Endothelial cell of umbilical vein (primary cell): ENCODE measurements at regions not wholly inside any gene's neighbourhood (a gene's known extent, or its start where the extent isn't known, plus 50 kb on each side); places are given as distances from the start of the nearest gene placed in this dataset.

Experiments used
- EZH2 ChIP-seq: IDR thresholded peaks from 2 replicates; pipeline ENCODE4 v1.6.1; 2012; ENCODE audit warnings: borderline replicate concordance, low read depth, mild to moderate bottlenecking, moderate library complexity, low read length, inconsistent platforms; ENCODE audit not compliant: severe bottlenecking
- POLR2A ChIP-seq: IDR thresholded peaks from 2 replicates; pipeline ENCODE4 v1.6.1; 2012; ENCODE audit warnings: low read depth, mild to moderate bottlenecking, control low read depth, low read length

GRCh38 chr3:181086011-181086410, 96.5 kb upstream of the DNAJC19 start:
- TF ChIP-seq POLR2A (no peak), EZH2 (no peak)
